BJ (cell line): ENCODE measurements at regions not wholly inside any gene's neighbourhood (a gene's known extent, or its start where the extent isn't known, plus 50 kb on each side); places are given as distances from the start of the nearest gene placed in this dataset.

Source experiments
- CTCF ChIA-PET: fragments of 350-600 bp; formaldehyde crosslinking; extraction: SDS; loops from one replicate; lab custom pipeline; 2021; ENCODE audit warnings: antibody characterized with exemption, inconsistent platforms; lab: Yijun Ruan, JAX
- POLR2A ChIA-PET: fragments of 300-600 bp; sonication (Branson Sonifier 250); formaldehyde crosslinking; extraction: SDS; loops from one replicate; lab custom pipeline; 2021; ENCODE audit warnings: antibody characterized with exemption; lab: Charles Lee
- DNase-seq: peaks from one replicate; pipeline ENCODE4 v3.0.0-alpha.2; 2011; ENCODE audit warnings: low read depth
- H3K27me3 ChIP-seq: 2 replicates; pipeline ENCODE4 v1.6.0; 2011; ENCODE audit warnings: low read length; ENCODE audit not compliant: control insufficient read depth, insufficient read depth
- H3K36me3 ChIP-seq: 2 replicates; pipeline ENCODE4 v1.5.1; 2011; ENCODE audit warnings: low read length; ENCODE audit not compliant: control insufficient read depth, insufficient read depth
- H3K4me3 ChIP-seq: 2 replicates; pipeline ENCODE4 v1.5.1; 2011; ENCODE audit warnings: low read depth, mild to moderate bottlenecking, control low read depth, low read length
- TF ChIP-seq, protein P1 (sequence below): IDR thresholded peaks from 2 replicates; pipeline ENCODE4 v1.5.1; 2011; ENCODE audit warnings: low read depth, mild to moderate bottlenecking, control low read depth, inconsistent platforms, low read length, moderate library complexity; ENCODE audit not compliant: insufficient read depth

DNA sequence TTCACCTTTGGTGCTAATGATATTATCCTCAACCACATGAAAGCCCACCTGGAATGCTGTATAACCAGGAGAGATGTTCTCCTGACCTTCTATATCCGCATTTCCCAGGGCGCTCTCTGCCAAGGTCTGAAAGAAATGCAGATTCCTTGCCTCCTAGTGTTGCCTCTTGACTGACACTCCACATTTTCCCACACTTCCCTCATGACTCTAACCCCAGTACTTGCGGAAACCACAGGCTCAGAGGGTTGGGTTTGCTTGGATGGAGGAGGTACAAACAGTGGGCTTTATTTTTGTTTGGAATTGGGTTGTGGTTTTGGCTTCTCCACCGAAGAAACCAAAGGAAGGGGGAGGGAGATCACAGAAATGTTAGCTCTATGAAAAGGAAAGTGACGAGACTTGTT lies 222.9 kb upstream of the CELF2 start:
- Histone ChIP-seq H3K27me3 (no peaks in the 10 kb centered on the region), H3K4me3 (no peak overlapping the region), H3K36me3 (no peaks in the 10 kb centered on the region)
- TF ChIP-seq, protein P1, sequence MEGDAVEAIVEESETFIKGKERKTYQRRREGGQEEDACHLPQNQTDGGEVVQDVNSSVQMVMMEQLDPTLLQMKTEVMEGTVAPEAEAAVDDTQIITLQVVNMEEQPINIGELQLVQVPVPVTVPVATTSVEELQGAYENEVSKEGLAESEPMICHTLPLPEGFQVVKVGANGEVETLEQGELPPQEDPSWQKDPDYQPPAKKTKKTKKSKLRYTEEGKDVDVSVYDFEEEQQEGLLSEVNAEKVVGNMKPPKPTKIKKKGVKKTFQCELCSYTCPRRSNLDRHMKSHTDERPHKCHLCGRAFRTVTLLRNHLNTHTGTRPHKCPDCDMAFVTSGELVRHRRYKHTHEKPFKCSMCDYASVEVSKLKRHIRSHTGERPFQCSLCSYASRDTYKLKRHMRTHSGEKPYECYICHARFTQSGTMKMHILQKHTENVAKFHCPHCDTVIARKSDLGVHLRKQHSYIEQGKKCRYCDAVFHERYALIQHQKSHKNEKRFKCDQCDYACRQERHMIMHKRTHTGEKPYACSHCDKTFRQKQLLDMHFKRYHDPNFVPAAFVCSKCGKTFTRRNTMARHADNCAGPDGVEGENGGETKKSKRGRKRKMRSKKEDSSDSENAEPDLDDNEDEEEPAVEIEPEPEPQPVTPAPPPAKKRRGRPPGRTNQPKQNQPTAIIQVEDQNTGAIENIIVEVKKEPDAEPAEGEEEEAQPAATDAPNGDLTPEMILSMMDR, result no peak
- DNase-seq, result no peak
- ChIA-PET POLR2A (interaction anchor here (0.5 kb wide), 1 partner anchor 35 kb away, joined by 8 read pairs; no protein-coding TSS in a partner anchor), CTCF (interaction anchor here (0.9 kb wide), 1 partner anchor 17 kb away, joined by 3 read pairs; no protein-coding TSS in a partner anchor)

DNA sequence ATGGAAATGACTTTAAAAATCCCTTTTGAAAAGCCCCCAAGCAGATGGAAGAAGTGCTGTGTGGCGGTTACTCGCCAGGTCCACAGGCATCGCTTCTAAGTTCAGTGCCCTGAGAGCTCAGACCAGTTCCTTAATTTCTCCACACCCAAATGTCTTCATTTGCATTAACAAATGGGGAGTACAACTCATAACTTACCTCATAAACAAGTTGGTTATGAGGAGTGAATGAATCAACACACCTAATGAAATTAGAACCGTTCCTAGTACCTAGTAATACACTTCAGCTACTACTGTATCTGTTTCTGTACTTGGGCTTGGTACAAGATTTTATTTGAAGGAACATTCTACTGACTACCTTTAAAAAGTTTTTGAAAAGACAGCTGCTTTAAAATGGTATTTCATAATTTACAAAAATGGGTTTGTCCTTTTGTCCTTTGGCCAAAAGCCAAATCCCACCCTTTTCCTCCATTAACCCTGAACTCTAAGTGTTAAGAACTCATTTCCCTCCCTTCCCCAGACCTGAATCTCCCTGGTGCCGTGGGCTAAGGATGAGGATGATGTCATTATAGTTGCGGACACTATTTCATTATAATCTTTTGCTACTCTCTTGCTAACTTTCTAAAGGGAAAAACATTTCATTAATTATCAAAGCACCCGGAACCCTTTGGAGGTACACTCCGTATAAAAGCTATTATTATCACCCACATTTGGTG lies 221.5 kb upstream of the CELF2 start:
- TF ChIP-seq, protein P1, result no peak
- H3K36me3 ChIP-seq, result no peaks in the 10 kb centered on the region
- no peak overlapping the region for H3K4me3 ChIP-seq
- no peaks in the 10 kb centered on the region for H3K27me3 ChIP-seq
- DNase-seq, result no peak
- CTCF ChIA-PET, result no interaction called here
- POLR2A ChIA-PET, result interaction anchor here (0.5 kb wide), 1 partner anchor 28 kb away, joined by 3 read pairs; no protein-coding TSS in a partner anchor

DNA sequence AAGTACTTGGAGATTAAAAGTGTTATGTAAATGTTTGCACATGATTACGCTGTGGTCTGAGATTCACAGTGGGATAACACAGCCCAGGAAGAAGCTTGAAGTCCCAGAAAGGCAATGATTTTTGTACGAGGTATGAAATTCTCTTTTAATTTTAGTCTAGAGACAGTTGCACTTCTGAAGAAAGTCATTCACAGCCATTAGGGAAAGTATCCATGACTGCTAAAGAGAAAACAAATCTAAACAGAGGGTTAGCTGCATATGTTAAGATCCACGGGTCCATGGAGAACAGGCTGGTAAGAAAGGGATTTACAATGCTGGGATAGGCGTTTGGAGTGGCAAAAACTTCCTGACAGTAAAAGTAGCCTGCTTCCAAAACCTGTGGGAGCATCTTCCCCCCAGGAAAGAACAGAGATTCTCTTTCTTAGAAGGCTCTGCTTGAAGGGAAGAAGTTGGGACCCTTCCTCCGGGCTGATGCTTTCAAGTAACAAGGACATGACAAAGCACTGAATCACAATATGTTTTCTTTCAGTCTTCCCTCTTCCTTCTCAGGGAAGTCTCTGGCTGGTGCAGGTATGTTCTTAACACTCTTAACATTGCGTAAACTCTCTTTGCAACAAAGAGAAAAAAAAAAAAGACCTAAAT lies 220.8 kb upstream of the CELF2 start:
- POLR2A ChIA-PET, result interaction anchor here (0.5 kb wide), 1 partner anchor 29 kb away, joined by 3 read pairs; no protein-coding TSS in a partner anchor

DNA sequence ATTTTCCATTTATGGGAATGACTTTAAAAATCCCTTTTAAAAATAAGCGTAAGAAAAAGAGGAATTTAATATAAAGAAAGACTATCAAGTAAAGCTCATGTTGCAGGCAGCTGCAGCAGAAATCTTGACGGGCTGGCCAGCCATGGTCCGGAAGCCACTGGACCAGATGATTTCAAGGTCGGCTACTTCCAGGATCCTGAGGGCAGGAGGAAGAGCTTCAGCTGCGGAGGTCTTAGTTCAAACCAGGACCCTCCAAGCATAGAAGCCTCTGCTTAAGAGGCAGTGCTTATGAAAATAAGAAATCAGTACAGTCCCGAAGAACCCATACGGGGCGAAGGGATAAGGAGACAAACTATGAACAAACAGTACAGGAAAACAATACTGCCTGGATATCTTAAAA lies 220.2 kb upstream of the CELF2 start:
- CTCF ChIA-PET, result interaction anchor here (0.7 to 1.1 kb wide), 2 partner anchors 12 to 238 kb away, joined by 3 read pairs; no protein-coding TSS in a partner anchor
- Histone ChIP-seq H3K27me3 (no peaks in the 10 kb centered on the region), H3K4me3 (no peak overlapping the region), H3K36me3 (no peaks in the 10 kb centered on the region)
- TF ChIP-seq, protein P1, result no peak
- no peak for DNase-seq
- POLR2A ChIA-PET, result no interaction called here

More for the DNA sequence above, 220.8 kb upstream of the CELF2 start:
- TF ChIP-seq, protein P1, result no peak
- Histone ChIP-seq H3K4me3 (no peak overlapping the region), H3K27me3 (no peaks in the 10 kb centered on the region), H3K36me3 (no peaks in the 10 kb centered on the region)
- DNase-seq, result no peak
- CTCF ChIA-PET, result no interaction called here
